PC-9 (cell line): ENCODE measurements at regions not wholly inside any gene's neighbourhood (a gene's known extent, or its start where the extent isn't known, plus 50 kb on each side); places are given as distances from the start of the nearest gene placed in this dataset.

ENCODE experiments used
- BruUV-seq: library from RNA; stranded (reverse); fragments of 400-500 nt; replicated peaks from 2 replicates; lab custom pipeline; 2021; lab: Mats Ljungman, UMichigan
- CTCF ChIA-PET: fragments of 300-600 bp; sonication (Branson Sonifier 250); formaldehyde crosslinking; loops from one replicate; lab custom pipeline; 2022; ENCODE audit warnings: antibody characterized with exemption; lab: Charles Lee
- POLR2A ChIA-PET: fragments of 300-600 bp; sonication (Branson Sonifier 250); formaldehyde crosslinking; loops from one replicate; lab custom pipeline; 2022; ENCODE audit warnings: antibody characterized with exemption; ENCODE audit not compliant: unreplicated experiment; lab: Charles Lee
- DNase-seq, 2 experiments: peaks; one replicate each; pipeline versions ENCODE4 v3.0.0 to v3.0.0-alpha.2; 2015 to 2022; ENCODE audit warnings: mixed read lengths in 1 of 2
- H2AFZ ChIP-seq: fragments of 200-600 bp; sonication (generic); 2 replicates; pipeline ENCODE4 v1.8.1; 2017; ENCODE audit warnings: antibody characterized with exemption
- H3F3A ChIP-seq: fragments of 200-600 bp; sonication (generic); 2 replicates; pipeline ENCODE4 v1.8.1; 2017; ENCODE audit warnings: antibody characterized with exemption, mild to moderate bottlenecking, low read depth; ENCODE audit not compliant: insufficient read depth
- H3K27ac ChIP-seq: fragments of 200-600 bp; sonication (generic); 2 replicates; pipeline ENCODE4 v1.6.1; 2016; ENCODE audit warnings: mixed run types
- H3K27me3 ChIP-seq: fragments of 200-600 bp; sonication (generic); 2 replicates; pipeline ENCODE4 v1.6.1; 2016; ENCODE audit warnings: low read depth, mixed run types; ENCODE audit not compliant: insufficient read depth
- H3K36me3 ChIP-seq: fragments of 200-600 bp; sonication (generic); 2 replicates; pipeline ENCODE4 v1.6.1; 2016; ENCODE audit warnings: low read depth, mixed run types
- H3K4me1 ChIP-seq: fragments of 200-600 bp; sonication (generic); replicated peaks from 2 replicates; pipeline ENCODE4 v1.6.1; 2016; ENCODE audit warnings: mixed run types; ENCODE audit not compliant: insufficient read depth
- H3K4me2 ChIP-seq: fragments of 200-600 bp; sonication (generic); 2 replicates; pipeline ENCODE4 v1.6.1; 2017; ENCODE audit warnings: mixed run types
- H3K4me3 ChIP-seq: fragments of 200-600 bp; sonication (generic); 2 replicates; pipeline ENCODE4 v1.6.1; 2016; ENCODE audit warnings: mixed run types
- H3K79me2 ChIP-seq: fragments of 200-600 bp; sonication (generic); 2 replicates; pipeline ENCODE4 v1.6.1; 2017; ENCODE audit warnings: low read depth, mixed run types
- H3K9me2 ChIP-seq: fragments of 200-600 bp; sonication (generic); 2 replicates; pipeline ENCODE4 v1.8.1; 2017; ENCODE audit warnings: mild to moderate bottlenecking; ENCODE audit not compliant: insufficient read depth
- H3K9me3 ChIP-seq: fragments of 200-600 bp; sonication (generic); 2 replicates; pipeline ENCODE4 v1.8.1; 2016; ENCODE audit warnings: low read depth; ENCODE audit not compliant: insufficient read depth
- H4K20me1 ChIP-seq: fragments of 200-600 bp; sonication (generic); 2 replicates; pipeline ENCODE4 v1.8.1; 2017; ENCODE audit not compliant: insufficient read depth
- EZH2 ChIP-seq: fragments of 200-600 bp; sonication (generic); IDR thresholded peaks from 2 replicates; pipeline ENCODE4 v1.8.0; 2017; ENCODE audit warnings: antibody characterized with exemption, low read depth
- intact Hi-C: fragments of 100-400 bp; cut with micrococcal nuclease; formaldehyde crosslinking; loops from one replicate; pipeline ENCODE4 v1.10.0; 2022; ENCODE audit not compliant: unreplicated experiment
- TF ChIP-seq, protein P1 (sequence below): fragments of 200-600 bp; sonication (generic); conservative IDR thresholded peaks from 2 replicates; pipeline ENCODE4 v1.6.1; 2017; ENCODE audit warnings: mixed run types, antibody characterized with exemption, mild to moderate bottlenecking, moderate library complexity

DNA sequence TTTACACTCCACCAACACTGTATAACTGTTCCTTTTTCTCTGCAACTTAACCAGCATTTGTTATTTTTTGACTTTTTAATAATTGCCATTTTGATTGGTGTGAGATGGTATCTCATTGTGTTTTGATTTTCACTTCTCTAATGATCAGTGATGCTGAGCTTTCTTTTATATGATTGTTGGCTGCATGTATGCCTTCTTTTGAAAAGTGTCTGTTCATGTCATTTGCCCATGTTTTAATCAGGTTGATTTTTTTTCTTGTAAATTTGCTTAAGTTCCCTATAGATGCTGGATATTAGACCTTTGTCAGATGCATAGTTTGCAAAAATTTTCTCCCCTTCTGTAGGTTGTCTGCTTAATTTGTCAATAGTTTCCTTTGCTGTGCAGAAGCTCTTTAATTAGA, 263.0 kb downstream of the MBNL1 start:
- intact Hi-C loops, result no loop called here
- Histone ChIP-seq H3K9me2 (no peaks in the 10 kb centered on the region; the same call in 1 of the 2 replicates), H3K79me2 (no peaks in the 10 kb centered on the region), H3K27me3 (no peaks in the 10 kb centered on the region), H3K27ac (no peak overlapping the region), H3K4me3 (no peak overlapping the region), H3F3A (no peaks in the 10 kb centered on the region), H3K4me2 (no peak overlapping the region), H3K9me3 (no peaks in the 10 kb centered on the region), H4K20me1 (no peaks in the 10 kb centered on the region), H2AFZ (no peak overlapping the region), H3K4me1 (no peaks in the 10 kb centered on the region), H3K36me3 (no peaks in the 10 kb centered on the region)
- POLR2A ChIA-PET, result no interaction called here
- BruUV-seq, result no TSS peak
- CTCF ChIA-PET, result no interaction called here
- no peak for DNase-seq
- TF ChIP-seq, protein P1, sequence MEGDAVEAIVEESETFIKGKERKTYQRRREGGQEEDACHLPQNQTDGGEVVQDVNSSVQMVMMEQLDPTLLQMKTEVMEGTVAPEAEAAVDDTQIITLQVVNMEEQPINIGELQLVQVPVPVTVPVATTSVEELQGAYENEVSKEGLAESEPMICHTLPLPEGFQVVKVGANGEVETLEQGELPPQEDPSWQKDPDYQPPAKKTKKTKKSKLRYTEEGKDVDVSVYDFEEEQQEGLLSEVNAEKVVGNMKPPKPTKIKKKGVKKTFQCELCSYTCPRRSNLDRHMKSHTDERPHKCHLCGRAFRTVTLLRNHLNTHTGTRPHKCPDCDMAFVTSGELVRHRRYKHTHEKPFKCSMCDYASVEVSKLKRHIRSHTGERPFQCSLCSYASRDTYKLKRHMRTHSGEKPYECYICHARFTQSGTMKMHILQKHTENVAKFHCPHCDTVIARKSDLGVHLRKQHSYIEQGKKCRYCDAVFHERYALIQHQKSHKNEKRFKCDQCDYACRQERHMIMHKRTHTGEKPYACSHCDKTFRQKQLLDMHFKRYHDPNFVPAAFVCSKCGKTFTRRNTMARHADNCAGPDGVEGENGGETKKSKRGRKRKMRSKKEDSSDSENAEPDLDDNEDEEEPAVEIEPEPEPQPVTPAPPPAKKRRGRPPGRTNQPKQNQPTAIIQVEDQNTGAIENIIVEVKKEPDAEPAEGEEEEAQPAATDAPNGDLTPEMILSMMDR, result no peak
- no peak for TF ChIP-seq EZH2

DNA sequence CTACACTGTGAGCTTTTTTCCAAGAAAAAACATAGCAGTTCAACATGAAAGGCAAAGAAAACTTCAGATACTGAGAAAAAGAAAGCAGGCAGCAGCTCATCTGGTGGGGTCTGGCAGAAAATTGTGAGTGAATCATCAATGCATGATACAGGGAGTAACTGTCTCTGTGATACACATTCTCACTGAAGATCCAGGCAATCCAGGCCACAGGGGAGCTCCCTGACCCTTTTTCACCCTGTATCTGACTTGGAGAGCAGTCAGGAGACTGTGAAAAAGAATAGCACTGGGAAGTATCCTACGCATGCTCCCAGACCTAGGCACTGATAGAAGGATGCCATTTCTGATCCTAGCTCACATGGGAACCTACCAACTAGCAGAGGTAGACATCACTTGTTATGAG, 269.8 kb downstream of the MBNL1 start:
- Histone ChIP-seq H3K4me3 (no peak overlapping the region), H3K27ac (no peak overlapping the region), H3K4me1 (no peaks in the 10 kb centered on the region), H3K79me2 (no peaks in the 10 kb centered on the region), H2AFZ (no peak overlapping the region), H3K9me2 (no peaks in the 10 kb centered on the region), H3F3A (no peaks in the 10 kb centered on the region), H4K20me1 (no peaks in the 10 kb centered on the region; the same call in 1 of the 2 replicates), H3K4me2 (no peak overlapping the region), H3K36me3 (no peaks in the 10 kb centered on the region), H3K27me3 (no peaks in the 10 kb centered on the region), H3K9me3 (no peaks in the 10 kb centered on the region)
- DNase-seq, result no peak
- POLR2A ChIA-PET, result no interaction called here
- BruUV-seq, result no TSS peak
- CTCF ChIA-PET, result no interaction called here
- TF ChIP-seq EZH2, result no peak
- TF ChIP-seq, protein P1, result no peak
- intact Hi-C loops, result no loop called here

DNA sequence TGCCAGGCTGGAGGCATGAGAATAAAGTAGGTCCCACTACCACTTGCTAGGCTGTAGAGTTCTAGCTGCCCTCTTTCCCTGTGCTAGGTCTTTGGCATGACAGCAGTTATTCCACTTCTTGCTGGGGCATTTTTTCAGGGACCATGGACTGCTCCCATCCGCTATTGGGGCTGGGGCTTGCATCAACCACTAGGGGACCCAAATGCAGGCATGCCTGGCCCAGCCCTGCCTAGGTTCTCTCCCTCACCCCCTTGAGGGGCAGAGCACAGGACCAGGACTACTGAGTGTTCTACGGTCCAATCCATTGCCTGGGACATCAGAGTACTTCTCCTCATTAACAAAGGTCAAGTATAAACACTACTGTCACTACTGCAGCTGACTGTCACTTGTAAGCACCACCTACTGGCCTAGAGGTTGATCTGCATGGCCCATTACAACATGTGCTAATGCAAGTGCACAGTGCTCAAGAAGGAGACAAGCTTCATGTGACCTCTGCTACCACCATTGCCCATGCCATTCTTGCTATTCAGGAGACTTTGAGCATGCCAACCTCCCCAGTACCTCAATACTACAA, 270.5 kb downstream of the MBNL1 start:
- no peak overlapping the region for H3K4me3 ChIP-seq
- no peaks in the 10 kb centered on the region for H3K27me3 ChIP-seq
- no peak for DNase-seq
- H3K9me2 ChIP-seq, result no peaks in the 10 kb centered on the region
- no peaks in the 10 kb centered on the region for H3K79me2 ChIP-seq
- no peaks in the 10 kb centered on the region; the same call in 1 of the 2 replicates for H4K20me1 ChIP-seq
- no peaks in the 10 kb centered on the region for H3K36me3 ChIP-seq
- intact Hi-C loops, result no loop called here
- no peaks in the 10 kb centered on the region for H3K9me3 ChIP-seq
- ChIA-PET CTCF (no interaction called here), POLR2A (no interaction called here)
- H3K4me1 ChIP-seq, result no peaks in the 10 kb centered on the region
- H3K27ac ChIP-seq, result no peak overlapping the region
- no TSS peak for BruUV-seq
- H3F3A ChIP-seq, result no peaks in the 10 kb centered on the region
- H3K4me2 ChIP-seq, result no peak overlapping the region
- no peak for TF ChIP-seq EZH2
- no peak overlapping the region for H2AFZ ChIP-seq

DNA sequence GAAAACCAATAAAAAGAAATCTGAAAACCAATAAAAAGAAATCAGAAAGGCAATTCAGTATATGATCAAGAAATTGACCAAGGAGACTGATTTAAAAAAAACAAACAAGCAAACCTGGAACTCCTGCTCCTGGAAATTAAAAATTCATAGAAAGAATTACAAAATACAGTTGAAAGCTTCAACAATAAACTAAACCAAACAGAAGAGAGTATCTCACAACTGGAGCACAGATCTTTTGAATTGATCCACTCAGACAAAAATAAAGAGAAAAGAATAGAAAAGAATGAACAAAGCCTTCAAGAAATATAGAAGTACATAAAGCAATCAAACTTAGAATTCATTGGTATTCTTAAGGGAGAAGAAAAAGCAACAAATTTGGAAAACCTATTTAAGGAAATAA, 271.4 kb downstream of the MBNL1 start:
- no peaks in the 10 kb centered on the region for H3F3A ChIP-seq
- H3K4me2 ChIP-seq, result no peak overlapping the region
- TF ChIP-seq, protein P1, result no peak
- no peak for TF ChIP-seq EZH2
- CTCF ChIA-PET, result interaction anchor here (0.7 kb wide), 1 partner anchor 181 kb away, joined by 15 read pairs; no protein-coding TSS in a partner anchor
- no peak overlapping the region for H3K4me3 ChIP-seq
- no peaks in the 10 kb centered on the region for H3K9me3 ChIP-seq
- no peaks in the 10 kb centered on the region for H3K79me2 ChIP-seq
- POLR2A ChIA-PET, result no interaction called here
- DNase-seq, result no peak
- H3K4me1 ChIP-seq, result no peaks in the 10 kb centered on the region
- intact Hi-C loops, result no loop called here
- no peak overlapping the region for H3K27ac ChIP-seq
- H2AFZ ChIP-seq, result no peak overlapping the region
- H3K27me3 ChIP-seq, result no peaks in the 10 kb centered on the region
- no TSS peak for BruUV-seq
- no peaks in the 10 kb centered on the region; the same call in 1 of the 2 replicates for H4K20me1 ChIP-seq
- no peaks in the 10 kb centered on the region for H3K9me2 ChIP-seq
- H3K36me3 ChIP-seq, result no peaks in the 10 kb centered on the region
